ENCODE measurements at regions not wholly inside any gene's neighbourhood (a gene's known extent, or its start where the extent isn't known, plus 50 kb on each side); places are given as distances from the start of the nearest gene placed in this dataset.
"Not testable (repeated sequence)": the region's sequence is repeated elsewhere in the genome, so short reads cannot be mapped to it uniquely, and the experiment has no call there.

DNA sequence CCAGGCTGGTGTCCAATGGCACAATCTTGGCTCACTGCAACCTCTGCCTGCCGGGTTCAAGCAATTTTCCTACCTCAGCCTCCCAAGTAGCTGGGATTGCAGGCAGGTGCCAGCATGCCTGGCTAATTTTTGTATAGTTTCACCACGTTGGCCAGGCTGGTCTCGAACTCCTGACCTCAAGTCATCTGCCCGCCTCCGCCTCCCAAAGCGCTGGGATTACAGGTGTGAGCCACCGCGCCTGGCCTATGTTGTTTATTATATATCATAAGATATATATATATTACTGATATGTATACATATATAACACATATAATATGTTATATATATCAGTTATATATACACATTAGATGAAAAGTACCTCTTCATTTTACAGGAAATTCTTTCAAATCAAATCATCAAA lies 914.7 kb downstream of the FOXD4L5 start:
- H3K36me3 ChIP-seq (ENCODE audit: control insufficient read depth in 2 of 2, insufficient read depth in 1 of 2, low read length in 2 of 2); H3K9me3 ChIP-seq (ENCODE audit: control insufficient read depth, insufficient read depth, low read depth, low read length); CTCF ChIA-PET; POLR2A ChIA-PET; H3K4me3 ChIP-seq (ENCODE audit: low read depth, low read length); H3K4me1 ChIP-seq (ENCODE audit: control insufficient read depth, insufficient read depth, low read length); H3K27ac ChIP-seq (ENCODE audit: extremely low read depth, low read depth, low read length): not testable (repeated sequence)

DNA sequence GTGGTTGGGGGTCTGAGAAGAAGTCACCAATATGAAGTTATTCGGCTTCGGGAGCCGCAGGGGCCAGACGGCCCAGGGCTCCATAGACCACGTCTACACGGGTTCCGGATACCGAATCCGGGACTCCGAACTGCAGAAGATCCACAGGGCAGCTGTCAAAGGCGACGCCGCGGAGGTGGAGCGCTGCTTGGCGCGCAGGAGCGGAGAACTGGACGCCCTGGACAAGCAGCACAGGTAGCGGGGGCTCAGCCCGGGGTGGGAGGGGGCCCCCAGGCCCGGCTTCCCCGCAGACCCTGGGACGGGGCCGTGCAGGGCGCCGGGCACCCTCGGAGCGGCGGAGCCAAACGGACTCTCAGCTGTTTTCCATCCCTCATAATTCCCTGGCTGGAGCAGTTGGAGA lies 915.4 kb downstream of the FOXD4L5 start:
- peak overlapping the region; percentile 34 for H3K4me3 ChIP-seq (ENCODE audit: low read depth, low read length)
- POLR2A ChIA-PET; H3K9me3 ChIP-seq (ENCODE audit: control insufficient read depth, insufficient read depth, low read depth, low read length); H3K4me1 ChIP-seq (ENCODE audit: control insufficient read depth, insufficient read depth, low read length); H3K27ac ChIP-seq (ENCODE audit: extremely low read depth, low read depth, low read length); CTCF ChIA-PET; H3K36me3 ChIP-seq (ENCODE audit: control insufficient read depth in 2 of 2, insufficient read depth in 1 of 2, low read length in 2 of 2): not testable (repeated sequence)

DNA sequence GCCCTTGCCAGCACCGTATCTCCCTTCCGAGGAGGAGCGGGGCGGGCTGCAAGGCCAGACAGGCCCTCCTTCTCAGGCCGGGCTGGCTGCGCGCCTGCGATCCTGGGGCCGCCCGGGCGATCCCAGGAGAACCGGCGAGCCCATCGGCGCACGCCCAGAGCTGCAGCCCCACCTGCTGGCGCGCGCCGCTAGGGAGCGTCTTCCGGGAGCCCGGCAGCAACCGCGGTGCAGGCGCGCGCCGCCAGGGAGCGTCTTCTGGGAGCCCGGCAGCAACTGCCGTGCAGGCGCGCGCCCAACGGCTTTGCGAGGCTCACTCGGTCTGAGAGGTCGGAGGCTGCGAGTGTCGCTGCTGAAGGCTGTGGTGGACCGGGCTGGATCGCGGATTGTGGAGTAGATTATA lies 915.9 kb downstream of the FOXD4L5 start:
- H3K36me3 ChIP-seq (ENCODE audit: control insufficient read depth in 2 of 2, insufficient read depth in 1 of 2, low read length in 2 of 2); H3K4me3 ChIP-seq (ENCODE audit: low read depth, low read length); CTCF ChIA-PET; POLR2A ChIA-PET; H3K4me1 ChIP-seq (ENCODE audit: control insufficient read depth, insufficient read depth, low read length); H3K9me3 ChIP-seq (ENCODE audit: control insufficient read depth, insufficient read depth, low read depth, low read length); H3K27ac ChIP-seq (ENCODE audit: extremely low read depth, low read depth, low read length): not testable (repeated sequence)
- TF ChIP-seq ZBTB48 (tag by site-specific recombination; IDR thresholded peaks at IDR 0.05) (peak; percentile 68), ZBTB8A (tag by site-specific recombination; IDR thresholded peaks at IDR 0.05) (peak; percentile 27), ZNF335 (tag by site-specific recombination; conservative IDR thresholded peaks at IDR 0.05) (0 out of 2 replicates have a peak, but pooled peaks have one; percentile 21), SP2 (tag by site-specific recombination; IDR thresholded peaks at IDR 0.05) (peak; percentile 37; the same call in 1 of the 2 replicates)
- TF ChIP-seq, protein P1, sequence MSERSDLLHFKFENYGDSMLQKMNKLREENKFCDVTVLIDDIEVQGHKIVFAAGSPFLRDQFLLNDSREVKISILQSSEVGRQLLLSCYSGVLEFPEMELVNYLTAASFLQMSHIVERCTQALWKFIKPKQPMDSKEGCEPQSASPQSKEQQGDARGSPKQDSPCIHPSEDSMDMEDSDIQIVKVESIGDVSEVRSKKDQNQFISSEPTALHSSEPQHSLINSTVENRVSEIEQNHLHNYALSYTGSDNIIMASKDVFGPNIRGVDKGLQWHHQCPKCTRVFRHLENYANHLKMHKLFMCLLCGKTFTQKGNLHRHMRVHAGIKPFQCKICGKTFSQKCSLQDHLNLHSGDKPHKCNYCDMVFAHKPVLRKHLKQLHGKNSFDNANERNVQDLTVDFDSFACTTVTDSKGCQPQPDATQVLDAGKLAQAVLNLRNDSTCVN (tag by site-specific recombination; optimal IDR thresholded peaks at IDR 0.05): peak; percentile 77

DNA sequence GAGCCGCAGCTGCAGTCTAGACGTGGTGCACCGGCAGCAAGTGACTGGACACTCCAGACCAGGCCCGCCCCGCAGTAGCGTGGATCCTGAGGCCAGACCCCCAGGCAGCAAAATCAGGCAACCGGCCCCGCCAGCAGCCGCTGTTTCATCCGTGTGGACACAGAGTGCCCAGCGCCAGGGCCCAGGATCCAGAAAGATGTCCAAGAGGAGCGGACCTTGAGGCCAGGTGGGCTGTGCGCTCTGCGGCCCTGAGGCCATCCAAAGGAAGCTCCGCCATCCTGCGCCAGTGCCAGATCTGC lies 916.4 kb downstream of the FOXD4L5 start:
- H3K36me3 ChIP-seq (ENCODE audit: control insufficient read depth in 2 of 2, insufficient read depth in 1 of 2, low read length in 2 of 2); POLR2A ChIA-PET; CTCF ChIA-PET; H3K4me1 ChIP-seq (ENCODE audit: control insufficient read depth, insufficient read depth, low read length); H3K27ac ChIP-seq (ENCODE audit: extremely low read depth, low read depth, low read length); H3K9me3 ChIP-seq (ENCODE audit: control insufficient read depth, insufficient read depth, low read depth, low read length): not testable (repeated sequence)
- peak overlapping the region; percentile 32 for H3K4me3 ChIP-seq (ENCODE audit: low read depth, low read length)

DNA sequence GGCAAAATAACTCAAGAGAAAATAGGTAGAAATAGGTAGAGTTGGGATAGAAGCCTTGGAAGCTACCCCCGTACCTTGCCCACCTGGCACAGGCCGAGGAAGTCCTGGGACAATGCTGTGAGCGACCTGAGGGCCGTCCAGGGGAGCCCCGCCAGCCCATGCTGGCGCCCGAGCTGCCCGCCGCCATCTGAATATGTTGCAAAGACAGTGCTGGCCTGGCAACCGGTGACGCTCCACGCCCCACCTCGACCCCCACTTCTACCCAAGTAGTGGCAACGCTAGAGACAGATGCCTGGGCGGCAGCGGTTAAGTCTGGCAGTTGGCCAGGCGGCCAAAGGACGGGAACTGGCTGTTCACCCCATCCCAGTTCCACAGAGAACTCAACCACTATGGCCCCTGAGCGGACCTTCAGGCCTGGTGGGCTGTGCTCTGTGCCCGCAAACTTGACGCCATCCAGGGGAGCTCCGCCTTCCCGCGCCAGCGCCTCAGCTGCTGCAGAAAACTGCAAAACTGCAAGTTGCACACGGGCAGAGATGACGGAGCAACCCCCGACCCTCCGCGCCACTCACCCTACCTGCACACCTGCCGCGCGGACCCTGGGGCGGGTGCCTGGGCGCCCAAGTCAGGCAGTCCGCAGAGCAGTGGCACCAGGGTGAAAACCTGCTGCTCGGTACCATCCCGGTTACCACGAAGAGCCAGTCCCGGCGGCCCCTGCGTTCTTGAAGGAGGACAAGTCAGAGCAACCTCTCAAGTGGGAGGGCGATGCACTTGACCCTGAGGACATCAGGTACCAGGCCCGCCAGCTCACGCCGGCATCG lies 917.0 kb downstream of the FOXD4L5 start:
- POLR2A ChIA-PET; H3K27ac ChIP-seq (ENCODE audit: extremely low read depth, low read depth, low read length); CTCF ChIA-PET; H3K36me3 ChIP-seq (ENCODE audit: control insufficient read depth in 2 of 2, insufficient read depth in 1 of 2, low read length in 2 of 2); H3K4me1 ChIP-seq (ENCODE audit: control insufficient read depth, insufficient read depth, low read length); H3K9me3 ChIP-seq (ENCODE audit: control insufficient read depth, insufficient read depth, low read depth, low read length): not testable (repeated sequence)
- 0 out of 2 replicates have a peak, but pooled peaks have one; percentile 29 for TF ChIP-seq ZBTB20 (tag by site-specific recombination; IDR thresholded peaks at IDR 0.05)
- peak overlapping the region; percentile 32 for H3K4me3 ChIP-seq (ENCODE audit: low read depth, low read length)
